Neuronal stem cell (in vitro differentiated cells): ENCODE measurements at regions not wholly inside any gene's neighbourhood (a gene's known extent, or its start where the extent isn't known, plus 50 kb on each side); places are given as distances from the start of the nearest gene placed in this dataset.
A peak's percentile ranks its signal among the peaks of the same experiment; 100 is the strongest.

Source experiments
- DNase-seq: peaks from one replicate; pipeline ENCODE4 v3.0.0-alpha.2; 2013; ENCODE audit warnings: low spot score
- H2AFZ ChIP-seq: one replicate; pipeline ENCODE4 v1.6.1; 2013; ENCODE audit warnings: mild to moderate bottlenecking, low read length, inconsistent platforms
- H2AK5ac ChIP-seq: 2 replicates; pipeline ENCODE4 v1.6.1; 2013; ENCODE audit warnings: low read depth, mild to moderate bottlenecking, inconsistent platforms, low read length, moderate library complexity, mixed read lengths
- H2BK120ac ChIP-seq: 2 replicates; pipeline ENCODE4 v1.6.1; 2013; ENCODE audit warnings: low read depth, mild to moderate bottlenecking, inconsistent platforms, low read length, moderate library complexity, mixed read lengths
- H2BK12ac ChIP-seq: one replicate; pipeline ENCODE4 v1.6.1; 2013; ENCODE audit warnings: low read length, inconsistent platforms
- H2BK15ac ChIP-seq: 2 replicates; pipeline ENCODE4 v1.6.1; 2013; ENCODE audit warnings: mild to moderate bottlenecking, low read length, inconsistent platforms, mixed read lengths
- H2BK5ac ChIP-seq: one replicate; pipeline ENCODE4 v1.6.1; 2013; ENCODE audit warnings: inconsistent platforms, mild to moderate bottlenecking, low read length, moderate library complexity
- H3K14ac ChIP-seq: one replicate; pipeline ENCODE4 v1.6.1; 2013; ENCODE audit warnings: low read length, inconsistent platforms
- H3K18ac ChIP-seq: 2 replicates; pipeline ENCODE4 v1.6.1; 2013; ENCODE audit warnings: low read length, inconsistent platforms
- H3K23ac ChIP-seq: 2 replicates; pipeline ENCODE4 v1.6.1; 2013; ENCODE audit warnings: low read depth, mild to moderate bottlenecking, mixed read lengths, low read length, inconsistent platforms; ENCODE audit not compliant: poor library complexity
- H3K27ac ChIP-seq: replicated peaks from 3 replicates; pipeline ENCODE4 v1.5.1; 2013; ENCODE audit warnings: low read length, inconsistent platforms
- H3K27me3 ChIP-seq, 3 experiments: 2 replicates each; pipeline ENCODE4 v1.6.1; 2013; ENCODE audit warnings: low read length in 3 of 3, mild to moderate bottlenecking in 2 of 3, inconsistent platforms in 1 of 3, low read depth in 1 of 3, mixed read lengths in 1 of 3, moderate library complexity in 1 of 3; ENCODE audit not compliant: control insufficient read depth in 3 of 3, insufficient read depth in 3 of 3
- H3K36me3 ChIP-seq, 2 donors: replicated peaks in 1 of 2; 2 replicates each; pipeline ENCODE4 v1.6.1; 2013; ENCODE audit warnings: low read length in 2 of 2; ENCODE audit not compliant: control insufficient read depth in 2 of 2, insufficient read depth in 2 of 2
- H3K4ac ChIP-seq: 2 replicates; pipeline ENCODE4 v1.6.1; 2013; ENCODE audit warnings: inconsistent platforms, mild to moderate bottlenecking, low read length, moderate library complexity
- H3K4me1 ChIP-seq, 2 donors: 1 replicate in 1 of 2; 2 replicates in 1 of 2; pipeline ENCODE4 v1.6.1; 2013; ENCODE audit warnings: low read length in 2 of 2, low read depth in 1 of 2; ENCODE audit not compliant: control insufficient read depth in 2 of 2, insufficient read depth in 1 of 2
- H3K4me2 ChIP-seq: one replicate; pipeline ENCODE4 v1.6.1; 2013; ENCODE audit warnings: mild to moderate bottlenecking, low read length, inconsistent platforms; ENCODE audit not compliant: insufficient read depth, poor library complexity, severe bottlenecking
- H3K4me3 ChIP-seq, 2 donors: 2 replicates each; pipeline ENCODE4 v1.5.1; 2013; ENCODE audit warnings: low read length in 2 of 2, mild to moderate bottlenecking in 2 of 2, inconsistent platforms in 1 of 2, moderate library complexity in 1 of 2
- H3K79me1 ChIP-seq: one replicate; pipeline ENCODE4 v1.6.1; 2013; ENCODE audit warnings: low read depth, mild to moderate bottlenecking, inconsistent platforms, low read length, moderate library complexity
- H3K9ac ChIP-seq: one replicate; pipeline ENCODE4 v1.6.1; 2013; ENCODE audit warnings: mild to moderate bottlenecking, low read depth, low read length, inconsistent platforms; ENCODE audit not compliant: poor library complexity
- H3K9me3 ChIP-seq, 2 donors: replicated peaks in 1 of 2; 2 replicates each; pipeline versions ENCODE3 to v1.6.1; 2013; ENCODE audit warnings: low read length in 2 of 2, mild to moderate bottlenecking in 2 of 2, inconsistent platforms in 1 of 2, low read depth in 1 of 2, mixed read lengths in 1 of 2, moderate library complexity in 1 of 2; ENCODE audit not compliant: control insufficient read depth in 2 of 2, insufficient read depth in 1 of 2
- H4K8ac ChIP-seq: one replicate; pipeline ENCODE4 v1.6.1; 2013; ENCODE audit warnings: low read depth, mild to moderate bottlenecking, inconsistent platforms, low read length, moderate library complexity
- H4K91ac ChIP-seq: one replicate; pipeline ENCODE4 v1.6.1; 2013; ENCODE audit warnings: low read length, low read depth, mild to moderate bottlenecking, inconsistent platforms; ENCODE audit not compliant: poor library complexity
- WGBS, 2 donors: extraction: QIAGEN DNeasy Blood & Tissue Kit; methylation state at CpG; one replicate each; pipeline ENCODE4 v1.1.7; 2013; ENCODE audit warnings: missing lambda C conversion rate in 2 of 2, mixed read lengths in 1 of 2; ENCODE audit not compliant: insufficient read length in 2 of 2, insufficient replicate concordance in 1 of 2; ENCODE audit errors: extremely low coverage in 2 of 2; 5-methylcytosine and 5-hydroxymethylcytosine counted together

DNA sequence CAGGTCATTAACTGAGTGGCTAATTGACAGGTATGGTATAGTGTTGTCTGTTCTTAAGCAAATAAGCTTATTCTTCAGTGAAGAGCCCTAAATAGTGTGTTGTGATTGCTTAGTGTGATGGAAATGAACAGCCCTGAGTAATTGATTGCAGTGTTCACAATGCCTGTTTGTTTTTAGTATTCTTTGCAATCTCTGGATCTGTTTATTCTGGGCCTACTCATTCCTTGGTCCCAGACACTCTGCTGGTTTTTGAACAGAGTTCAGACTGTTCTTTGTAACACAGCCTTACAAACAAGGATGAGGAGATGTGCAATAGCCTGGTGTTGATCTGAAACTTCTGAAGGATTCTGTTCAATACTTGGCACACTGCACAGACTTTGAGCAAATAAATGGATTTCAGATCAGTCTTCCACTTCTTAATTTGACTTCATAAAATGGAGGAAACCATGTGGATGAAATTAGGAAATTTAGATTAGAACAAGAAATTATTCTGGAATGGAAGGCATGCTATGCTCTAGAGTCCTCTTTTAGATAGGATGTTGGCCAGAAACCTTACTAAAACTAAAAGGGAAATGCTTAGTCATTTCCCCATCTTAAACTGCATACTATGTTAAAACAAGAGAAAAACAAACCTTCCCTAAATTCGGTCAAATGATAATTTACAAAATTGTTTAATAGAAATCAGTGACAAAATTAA is 444.2 kb upstream of the SEMA3D start:
- Histone ChIP-seq H3K4me1 (peaks cover 0 to 1% of the 10 kb centered on the region in 2 donors), H3K4ac (no peak overlapping the region), H2AK5ac (no peak overlapping the region), H3K27me3 (no peaks in the 10 kb centered on the region), H4K8ac (no peak overlapping the region), H2BK120ac (no peak overlapping the region), H3K4me3 (no peak overlapping the region), H3K27ac (no peak overlapping the region), H2BK15ac (no peak overlapping the region), H4K91ac (no peak overlapping the region), H3K14ac (no peak overlapping the region), H2BK12ac (no peak overlapping the region), H3K23ac (no peak overlapping the region), H3K9me3 (no peaks in the 10 kb centered on the region), H2AFZ (peak overlapping the region; percentile 72), H3K36me3 (no peaks in the 10 kb centered on the region), H2BK5ac (no peak overlapping the region), H3K9ac (no peak overlapping the region), H3K18ac (no peak overlapping the region), H3K4me2 (no peak overlapping the region), H3K79me1 (no peaks in the 10 kb centered on the region)
- DNase-seq, result peak; percentile 36
- WGBS, 2 donors, result no CpG with 5 or more reads among the region's 1 CpG

DNA sequence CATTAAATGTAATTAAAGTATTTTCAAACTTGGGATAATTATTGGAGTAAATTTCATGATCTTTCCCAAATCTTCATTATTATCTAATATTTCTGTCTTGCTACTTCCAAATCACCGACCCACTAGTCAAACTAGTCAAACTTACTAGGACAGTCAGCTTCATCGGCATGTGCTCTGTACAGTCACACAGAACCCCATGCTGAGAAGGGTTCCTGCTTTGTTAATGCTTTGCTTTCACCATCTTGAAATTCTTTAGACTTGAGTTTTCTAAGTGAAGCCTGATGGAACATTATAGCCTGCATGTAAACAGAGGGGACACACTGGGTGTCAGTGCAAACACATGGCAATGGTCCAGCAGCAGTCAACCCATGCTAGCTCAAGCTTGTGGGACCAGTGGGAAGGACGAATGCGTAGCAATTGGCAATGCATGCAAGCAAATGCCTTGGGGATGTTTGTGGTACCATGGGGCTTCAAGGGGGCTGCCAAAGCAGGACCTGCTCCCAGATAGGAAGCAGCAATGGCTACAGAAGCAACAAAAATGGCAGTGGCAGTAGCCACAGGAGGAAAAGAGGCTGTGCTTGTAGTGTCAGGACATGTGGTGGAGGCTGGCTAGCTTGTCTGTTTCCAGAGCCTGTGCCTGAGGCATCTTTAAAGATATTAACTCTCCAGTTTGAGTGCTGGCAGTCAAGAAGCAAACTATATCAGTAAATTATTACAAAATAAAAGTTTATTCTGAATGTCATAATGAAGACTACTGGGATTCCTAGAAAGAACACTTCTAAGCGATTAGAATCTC is 441.1 kb upstream of the SEMA3D start:
- H2AK5ac ChIP-seq, result no peak overlapping the region
- no peak for DNase-seq

DNA sequence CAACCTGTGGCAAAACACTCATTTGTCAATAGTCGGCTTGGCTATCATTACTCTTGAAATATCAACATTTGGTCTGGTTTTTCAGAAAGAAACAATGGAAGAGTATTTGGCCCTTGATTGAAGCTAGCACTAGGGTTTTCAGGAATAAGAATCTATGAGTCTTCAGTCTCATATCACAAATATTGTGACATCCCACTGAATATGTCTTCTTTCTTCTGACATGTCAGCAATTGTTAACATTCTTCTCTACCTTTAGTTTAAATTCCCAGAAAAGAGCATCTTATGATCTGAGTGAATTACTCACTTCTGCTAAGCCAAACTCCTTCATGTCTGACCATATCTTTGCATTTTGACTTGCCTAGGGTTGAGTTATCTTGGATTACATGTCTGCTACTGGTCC is 435.2 kb upstream of the SEMA3D start:
- H3K23ac ChIP-seq, result no peak overlapping the region
- H3K9me3 ChIP-seq, result no peaks in the 10 kb centered on the region
- H2BK12ac ChIP-seq, result no peak overlapping the region
- no peaks in the 10 kb centered on the region for H3K36me3 ChIP-seq
- no peak for DNase-seq
- H2AK5ac ChIP-seq, result no peak overlapping the region
- no peak overlapping the region for H3K27ac ChIP-seq
- no peak overlapping the region for H3K4me3 ChIP-seq
- no peak overlapping the region for H2BK120ac ChIP-seq
- no CpG with 5 or more reads among the region's 1 CpG for WGBS, 2 donors
- H3K4me2 ChIP-seq, result no peak overlapping the region
- no peak overlapping the region for H3K9ac ChIP-seq
- H4K8ac ChIP-seq, result no peak overlapping the region
- H3K4ac ChIP-seq, result no peak overlapping the region
- no peaks in the 10 kb centered on the region for H3K27me3 ChIP-seq
- H2BK15ac ChIP-seq, result no peak overlapping the region
- no peaks in the 10 kb centered on the region for H3K4me1 ChIP-seq
- no peak overlapping the region for H4K91ac ChIP-seq
- H2BK5ac ChIP-seq, result no peak overlapping the region
- no peak overlapping the region for H3K18ac ChIP-seq
- no peak overlapping the region for H2AFZ ChIP-seq
- H3K79me1 ChIP-seq, result no peaks in the 10 kb centered on the region
- no peak overlapping the region for H3K14ac ChIP-seq

More for the DNA sequence above, 441.1 kb upstream of the SEMA3D start:
- no peaks in the 10 kb centered on the region for H3K36me3 ChIP-seq
- no peak overlapping the region for H3K27ac ChIP-seq
- H3K27me3 ChIP-seq, result no peaks in the 10 kb centered on the region
- H3K23ac ChIP-seq, result no peak overlapping the region
- no peak overlapping the region for H3K14ac ChIP-seq
- H3K4me3 ChIP-seq, result no peak overlapping the region
- H3K9ac ChIP-seq, result no peak overlapping the region
- H3K79me1 ChIP-seq, result no peaks in the 10 kb centered on the region
- H4K8ac ChIP-seq, result no peak overlapping the region
- no peak overlapping the region for H2BK5ac ChIP-seq
- H3K4ac ChIP-seq, result no peak overlapping the region
- no peak overlapping the region for H2BK120ac ChIP-seq
- WGBS, 2 donors, result no CpG with 5 or more reads among the region's 5 CpGs
- no peak overlapping the region for H3K4me2 ChIP-seq
- no peaks in the 10 kb centered on the region for H3K9me3 ChIP-seq
- peak overlapping the region; percentile 5 for H2AFZ ChIP-seq
- H2BK15ac ChIP-seq, result no peak overlapping the region
- H3K18ac ChIP-seq, result no peak overlapping the region
- H2BK12ac ChIP-seq, result peak overlapping the region; percentile 63
- peaks cover 0 to 1% of the 10 kb centered on the region in 2 donors for H3K4me1 ChIP-seq
- H4K91ac ChIP-seq, result no peak overlapping the region

DNA sequence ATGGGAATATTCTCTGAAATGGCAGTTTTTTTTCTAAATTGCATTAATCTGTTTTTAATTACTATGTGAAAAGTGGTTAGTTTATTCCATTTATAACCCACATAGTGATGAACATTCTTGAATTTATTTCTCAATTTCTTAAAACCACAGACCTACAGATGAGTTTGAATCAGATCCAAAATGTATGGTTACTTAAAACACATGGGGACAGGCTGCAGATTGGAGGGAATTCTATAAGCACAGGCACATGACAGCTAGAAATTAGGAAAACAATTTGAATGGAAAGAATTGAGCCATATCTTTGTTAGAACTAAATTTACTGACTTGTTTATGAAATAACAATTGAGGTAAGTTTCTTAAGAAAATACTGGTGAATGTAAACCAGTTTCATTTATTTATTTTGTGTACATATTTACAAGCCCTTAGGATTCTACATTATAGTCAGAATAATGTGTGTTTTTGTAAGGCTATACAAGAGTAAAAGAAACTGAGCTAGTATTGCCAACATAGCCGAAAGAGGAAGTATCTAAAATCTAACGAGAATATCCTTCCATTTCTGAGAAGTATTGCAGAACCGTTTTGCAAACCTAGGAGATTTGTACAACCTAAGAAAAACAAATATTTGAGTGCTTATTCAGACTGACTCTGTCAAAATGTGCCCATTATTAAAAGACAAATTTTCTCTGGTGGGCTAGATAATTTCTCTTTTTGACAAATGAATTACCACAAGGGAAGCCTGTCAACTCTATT is 434.3 kb upstream of the SEMA3D start:
- H3K9ac ChIP-seq, result no peak overlapping the region
- no peak overlapping the region for H3K4ac ChIP-seq
- no peaks in the 10 kb centered on the region for H3K79me1 ChIP-seq
- no CpG with 5 or more reads among the region's 3 CpGs for WGBS, 2 donors
- no peaks in the 10 kb centered on the region for H3K27me3 ChIP-seq
- H2BK120ac ChIP-seq, result no peak overlapping the region
- no peak overlapping the region for H2BK12ac ChIP-seq
- H3K9me3 ChIP-seq, result no peaks in the 10 kb centered on the region
- H2BK15ac ChIP-seq, result no peak overlapping the region
- H2AK5ac ChIP-seq, result no peak overlapping the region
- no peaks in the 10 kb centered on the region for H3K36me3 ChIP-seq
- no peak overlapping the region for H3K23ac ChIP-seq
- H3K4me2 ChIP-seq, result no peak overlapping the region
- no peak overlapping the region for H3K27ac ChIP-seq
- H3K18ac ChIP-seq, result no peak overlapping the region
- no peak for DNase-seq
- H2AFZ ChIP-seq, result no peak overlapping the region
- H4K8ac ChIP-seq, result no peak overlapping the region
- H2BK5ac ChIP-seq, result no peak overlapping the region
- H3K4me3 ChIP-seq, result no peak overlapping the region
- no peak overlapping the region for H3K14ac ChIP-seq
- no peak overlapping the region for H4K91ac ChIP-seq
- H3K4me1 ChIP-seq, result no peaks in the 10 kb centered on the region
